CD4-positive, alpha-beta T cell treated with Interleukin-2 at 100 ng/mL for 4 hours (primary cell): ENCODE measurements at regions not wholly inside any gene's neighbourhood (a gene's known extent, or its start where the extent isn't known, plus 50 kb on each side); places are given as distances from the start of the nearest gene placed in this dataset.

Experiments
- DNase-seq: peaks from one replicate; pipeline ENCODE4 v3.0.0-alpha.2; 2020; ENCODE audit warnings: low spot score

- no peak for DNase-seq
Observed at GRCh38 chr11:116145187-116145865, 627.5 kb downstream of the BUD13 start.

GRCh38 chr11:116144387-116144958, 628.3 kb downstream of the BUD13 start:
- DNase-seq, result no peak

GRCh38 chr11:116138280-116138679, 634.1 kb upstream of the CADM1 start:
- no peak for DNase-seq

GRCh38 chr11:116137753-116138152, 633.5 kb upstream of the CADM1 start:
- no peak for DNase-seq

DNA sequence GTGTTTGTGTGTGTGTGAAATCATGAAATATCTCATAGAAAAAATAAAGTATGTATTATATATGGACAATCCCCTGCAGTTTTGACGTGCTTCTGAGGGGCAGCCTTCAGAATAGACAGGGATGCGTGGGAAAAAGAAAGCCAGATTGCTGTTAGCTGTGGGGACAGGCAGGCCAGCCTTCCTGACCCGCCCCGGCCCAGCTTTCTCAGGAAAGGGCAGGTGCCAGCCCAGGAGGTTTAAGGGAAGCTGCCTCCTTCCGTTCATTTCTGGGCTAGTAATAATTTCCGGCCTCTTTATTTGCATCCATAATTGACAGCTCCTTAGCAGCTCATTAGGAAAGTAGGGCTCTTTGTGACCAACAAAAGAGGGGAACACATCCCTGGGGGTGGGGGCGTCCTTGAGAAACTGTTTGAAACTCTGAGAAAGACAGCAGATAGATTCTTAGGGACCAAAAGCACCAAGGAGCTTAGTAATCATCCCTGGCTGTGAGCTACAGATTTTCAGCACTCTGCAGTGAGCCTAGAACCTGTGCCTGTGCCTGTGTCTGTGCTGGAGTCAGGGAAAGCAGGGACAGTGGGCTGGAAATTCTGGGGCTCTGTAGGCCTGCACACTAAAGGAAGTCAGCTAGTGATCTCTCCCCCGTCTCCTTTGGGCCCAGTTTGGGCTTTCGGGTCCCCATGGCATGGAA, 632.9 kb upstream of the CADM1 start:
- no peak for DNase-seq

GRCh38 chr11:116135891-116136290, 631.7 kb upstream of the CADM1 start:
- DNase-seq, result no peak

- DNase-seq, result no peak
Observed at GRCh38 chr11:116134450-116134849, 630.2 kb upstream of the CADM1 start.

DNA sequence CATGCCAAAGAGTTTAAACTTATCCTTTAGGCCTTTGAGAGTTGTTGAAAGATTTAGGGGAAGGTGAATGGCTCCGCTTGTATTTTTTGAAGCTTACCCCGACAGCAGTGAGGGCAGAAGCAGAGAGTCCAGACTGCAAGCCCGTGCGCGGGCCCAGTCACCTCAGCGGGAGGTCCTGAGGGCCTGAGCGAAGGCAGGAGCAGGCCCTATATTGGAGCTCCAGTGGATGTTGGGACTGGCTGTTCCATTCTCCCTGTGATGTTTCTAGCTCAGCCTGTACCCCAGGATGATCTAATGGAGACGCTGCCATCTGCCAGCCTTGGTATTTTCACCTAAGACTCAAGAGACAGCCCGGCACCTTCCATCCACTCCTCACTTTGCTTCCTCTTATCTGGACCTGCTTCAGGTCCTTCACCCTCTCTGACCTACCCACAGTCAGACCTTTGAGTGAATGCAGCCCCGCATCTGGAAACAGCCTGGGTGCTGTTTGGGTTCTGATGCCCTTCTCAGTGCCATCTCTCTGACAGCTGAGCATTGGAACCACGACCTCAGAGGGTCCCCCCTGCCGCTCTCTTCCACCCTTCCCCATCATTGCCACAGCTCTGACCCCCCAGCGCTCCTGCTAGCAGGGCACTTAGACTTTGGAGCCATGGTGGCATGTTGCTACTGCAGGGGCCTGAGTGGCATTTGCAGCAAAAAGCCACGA, 628.2 kb upstream of the CADM1 start:
- no peak for DNase-seq

GRCh38 chr11:116130122-116130521, 625.9 kb upstream of the CADM1 start:
- no peak for DNase-seq

DNA sequence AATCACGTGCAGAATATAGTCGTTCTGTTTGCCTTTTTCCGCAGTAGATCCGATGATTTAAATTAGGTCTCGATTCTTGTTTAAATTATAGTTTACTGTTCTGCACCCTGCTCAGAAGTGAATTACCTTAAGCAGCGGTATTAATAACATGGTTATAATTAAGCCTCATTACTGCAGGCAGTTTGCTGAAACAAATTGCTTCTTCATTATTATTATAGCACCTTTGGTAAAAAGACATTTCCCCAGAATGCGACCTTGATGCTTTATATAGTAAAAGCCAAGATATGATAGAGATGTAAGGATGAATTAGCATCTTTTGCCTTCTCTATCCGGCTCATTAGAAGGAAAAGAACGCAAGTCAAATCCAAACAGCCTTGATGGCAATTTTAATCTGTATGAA, 625.2 kb upstream of the CADM1 start:
- no peak for DNase-seq

DNA sequence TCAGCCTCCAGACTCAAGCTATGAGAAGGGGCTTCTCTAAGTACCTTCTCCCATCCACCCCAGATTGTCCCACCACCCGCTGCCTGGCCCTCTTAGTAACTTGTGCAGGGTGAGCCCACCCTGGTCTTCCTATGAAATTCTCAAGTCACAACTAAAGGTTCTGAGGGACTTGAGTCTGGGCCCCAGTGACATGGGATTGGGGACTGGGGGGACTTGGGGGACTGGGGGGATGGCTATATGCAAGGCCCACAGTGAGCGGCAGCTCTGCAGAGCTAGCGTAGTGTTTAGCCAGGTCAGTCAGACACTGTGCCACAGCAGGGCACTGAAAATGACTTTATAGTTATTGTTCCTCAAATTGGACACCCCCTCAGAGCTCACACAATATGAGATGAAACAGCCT, 622.3 kb upstream of the CADM1 start:
- no peak for DNase-seq

DNA sequence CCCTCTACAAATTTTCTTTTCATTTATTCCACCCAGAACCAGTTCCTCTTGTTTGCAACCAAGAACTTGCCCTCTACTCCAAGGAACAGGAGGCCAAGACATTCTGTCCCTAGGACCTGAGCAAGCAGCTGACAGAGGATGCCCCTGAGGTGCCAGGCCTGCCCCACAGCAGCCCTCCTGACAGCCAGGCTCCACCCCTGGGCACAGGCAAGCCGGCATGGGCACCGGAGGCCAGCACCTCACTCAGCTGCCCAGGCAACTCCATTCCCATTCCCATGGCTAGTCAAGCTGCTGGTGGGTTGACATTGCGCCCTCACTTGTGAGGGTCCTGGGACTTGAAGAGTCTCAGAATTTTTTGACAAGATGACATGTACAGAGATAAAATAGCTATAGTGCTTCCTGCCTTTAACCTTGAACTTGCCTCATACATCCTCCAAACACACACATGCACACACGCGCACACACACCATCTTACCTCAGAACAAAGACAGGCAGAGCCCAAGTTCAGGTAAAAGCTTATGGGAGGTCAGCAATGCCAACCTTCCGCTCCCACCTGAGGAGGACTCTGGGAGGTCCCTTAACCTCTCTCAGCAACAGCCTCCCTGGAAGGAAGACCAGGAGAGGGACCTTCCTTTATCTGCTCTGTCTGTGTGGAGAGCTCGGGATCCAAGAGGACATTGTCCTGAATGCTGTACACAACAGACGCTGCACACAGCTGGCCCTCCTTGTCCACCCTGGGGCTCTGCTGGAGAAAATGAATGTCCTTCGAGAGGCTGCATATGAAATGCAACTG, 620.9 kb upstream of the CADM1 start:
- DNase-seq, result no peak

- DNase-seq, result no peak
Observed at GRCh38 chr11:116123739-116124138, 619.5 kb upstream of the CADM1 start.

DNA sequence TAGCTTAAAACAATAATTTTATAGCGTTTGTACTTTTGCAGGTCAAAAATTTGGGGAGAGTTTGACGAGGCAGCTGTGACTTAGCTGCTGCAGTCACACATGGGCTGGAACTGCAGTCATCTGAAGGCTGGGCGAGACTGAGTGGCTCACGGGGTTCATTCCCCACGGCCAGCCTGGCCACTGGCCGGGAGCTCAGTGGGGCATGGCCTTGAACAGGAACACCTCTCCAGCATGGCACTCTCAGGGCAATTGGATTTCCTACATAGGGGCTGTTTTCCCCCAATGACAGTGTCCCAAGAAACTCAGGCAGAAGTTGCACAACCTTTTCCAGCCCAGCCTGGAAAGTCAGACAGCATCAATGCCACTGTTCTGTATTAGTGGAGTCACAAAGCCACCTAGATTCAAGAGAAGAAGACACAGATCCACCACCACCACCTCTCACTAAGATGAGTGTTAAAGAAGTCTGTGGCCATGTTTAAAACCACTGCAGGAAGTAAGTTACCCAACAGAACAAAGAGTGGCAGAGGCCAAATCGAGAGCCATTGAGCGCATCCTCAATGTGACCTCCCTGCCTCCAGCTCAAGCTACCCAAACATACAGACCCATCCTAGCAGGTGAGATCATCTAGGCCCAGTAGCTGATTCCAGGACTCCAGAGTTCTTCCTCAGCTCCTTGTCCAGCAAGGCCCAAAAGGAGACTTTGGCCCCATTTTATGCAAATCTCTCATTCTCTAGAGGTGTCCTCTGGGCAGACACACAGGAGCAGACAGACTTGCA, 618.7 kb upstream of the CADM1 start:
- DNase-seq, result no peak

GRCh38 chr11:116119158-116119557, 614.9 kb upstream of the CADM1 start:
- DNase-seq, result no peak

- no peak for DNase-seq
Observed at GRCh38 chr11:116118138-116118470, 613.9 kb upstream of the CADM1 start.

- DNase-seq, result no peak
Observed at GRCh38 chr11:116117331-116118137, 613.3 kb upstream of the CADM1 start.

DNA sequence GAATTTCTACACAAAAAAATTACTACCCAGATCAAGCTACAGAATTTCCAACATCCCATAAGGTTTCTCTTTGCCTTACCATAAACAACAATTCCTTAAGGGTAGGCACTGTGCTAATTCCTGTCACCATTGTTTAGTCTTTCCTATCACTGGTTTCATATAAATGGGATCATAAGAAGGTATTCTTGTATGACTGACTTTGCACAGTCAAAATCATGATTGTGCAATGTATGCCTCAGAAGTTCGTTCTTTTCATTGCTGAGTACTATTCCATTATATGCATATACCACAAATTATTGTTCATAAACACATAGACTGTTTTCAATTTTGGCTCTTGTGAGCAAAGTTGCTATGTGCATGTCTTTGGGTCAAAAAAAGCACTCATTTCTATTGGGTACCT, 611.6 kb upstream of the CADM1 start:
- DNase-seq, result no peak

DNA sequence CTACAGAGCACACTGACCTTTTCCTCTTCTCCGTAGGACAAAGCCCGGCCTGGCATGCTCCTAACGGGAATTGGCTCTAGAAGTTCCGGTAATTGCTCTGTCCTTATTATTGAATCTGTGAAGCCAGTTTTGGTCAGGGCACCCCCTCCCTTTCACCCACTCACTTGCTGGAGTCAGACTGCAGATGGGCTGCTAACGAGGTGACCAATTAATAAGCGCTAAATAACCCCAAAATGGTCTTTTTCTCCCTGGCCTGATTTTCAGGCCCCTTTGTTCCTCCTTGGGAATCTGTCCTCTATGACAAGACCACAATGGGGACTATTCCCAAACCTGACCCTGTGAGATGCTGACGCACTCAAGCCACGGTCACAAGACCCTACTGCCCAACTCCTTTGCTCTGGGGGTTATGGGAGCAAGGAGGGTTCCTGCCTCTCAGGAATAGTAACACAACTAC, 610.0 kb upstream of the CADM1 start:
- DNase-seq, result no peak

GRCh38 chr11:116112087-116112935, 608.1 kb upstream of the CADM1 start:
- no peak for DNase-seq
